Transverse colon (tissue), 3 donors: ENCODE measurements at regions not wholly inside any gene's neighbourhood (a gene's known extent, or its start where the extent isn't known, plus 50 kb on each side); places are given as distances from the start of the nearest gene placed in this dataset.

Experiments
- POLR2A ChIP-seq: fragments of 450-650 bp; IDR thresholded peaks from one replicate; pipeline ENCODE4 v1.6.1; 2016; ENCODE audit warnings: antibody characterized with exemption, mild to moderate bottlenecking, moderate library complexity
- TF ChIP-seq, protein P1 (sequence below), 5 experiments: fragments of 200-600 bp in 3 of 5; fragments of 450-650 bp in 2 of 5; sonication (generic) in 3 of 5; IDR thresholded peaks; 1 replicate in 2 of 5; 2 replicates in 3 of 5; pipeline ENCODE4 v1.5.1; 2016 to 2017; ENCODE audit warnings: antibody characterized with exemption in 5 of 5, inconsistent platforms in 3 of 5, mild to moderate bottlenecking in 2 of 5, moderate library complexity in 1 of 5

DNA sequence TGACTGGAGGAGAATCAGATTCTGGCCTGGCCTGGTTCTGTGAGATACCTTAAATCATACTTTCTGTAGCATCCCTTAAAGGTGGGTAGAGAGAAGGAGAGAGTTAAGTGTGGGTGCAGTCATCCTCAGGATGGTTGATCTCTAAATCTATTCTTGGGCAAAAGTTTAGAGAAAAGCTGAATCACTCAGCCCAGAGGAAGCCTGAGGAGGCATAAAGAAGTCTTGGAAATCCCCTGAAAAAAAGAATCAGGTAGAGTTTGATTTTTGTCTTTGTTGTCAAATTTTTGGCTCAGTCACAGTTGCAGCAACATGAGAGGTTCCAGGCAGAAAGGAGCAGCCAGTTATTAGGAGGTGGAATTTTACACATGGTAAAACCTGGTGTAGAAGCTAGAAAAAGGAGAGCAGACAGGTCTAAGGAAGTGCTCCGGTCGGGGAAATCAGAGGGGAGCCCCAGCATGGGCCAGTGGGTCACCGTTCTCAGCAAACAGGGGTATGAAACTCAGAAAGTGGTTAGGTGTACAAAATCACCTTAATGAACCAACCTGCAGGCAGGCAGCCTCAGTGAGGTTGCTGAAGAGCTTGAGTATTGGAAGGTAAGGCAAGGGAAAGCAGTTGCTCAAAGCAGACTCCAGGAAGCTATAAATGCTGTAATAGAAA, 116.2 kb upstream of the CNTLN start:
- TF ChIP-seq, protein P1, sequence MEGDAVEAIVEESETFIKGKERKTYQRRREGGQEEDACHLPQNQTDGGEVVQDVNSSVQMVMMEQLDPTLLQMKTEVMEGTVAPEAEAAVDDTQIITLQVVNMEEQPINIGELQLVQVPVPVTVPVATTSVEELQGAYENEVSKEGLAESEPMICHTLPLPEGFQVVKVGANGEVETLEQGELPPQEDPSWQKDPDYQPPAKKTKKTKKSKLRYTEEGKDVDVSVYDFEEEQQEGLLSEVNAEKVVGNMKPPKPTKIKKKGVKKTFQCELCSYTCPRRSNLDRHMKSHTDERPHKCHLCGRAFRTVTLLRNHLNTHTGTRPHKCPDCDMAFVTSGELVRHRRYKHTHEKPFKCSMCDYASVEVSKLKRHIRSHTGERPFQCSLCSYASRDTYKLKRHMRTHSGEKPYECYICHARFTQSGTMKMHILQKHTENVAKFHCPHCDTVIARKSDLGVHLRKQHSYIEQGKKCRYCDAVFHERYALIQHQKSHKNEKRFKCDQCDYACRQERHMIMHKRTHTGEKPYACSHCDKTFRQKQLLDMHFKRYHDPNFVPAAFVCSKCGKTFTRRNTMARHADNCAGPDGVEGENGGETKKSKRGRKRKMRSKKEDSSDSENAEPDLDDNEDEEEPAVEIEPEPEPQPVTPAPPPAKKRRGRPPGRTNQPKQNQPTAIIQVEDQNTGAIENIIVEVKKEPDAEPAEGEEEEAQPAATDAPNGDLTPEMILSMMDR (IDR thresholded peaks at IDR 0.05), result no peak
- TF ChIP-seq POLR2A, result no peak
